Ishikawa (cell line): ENCODE measurements at regions not wholly inside any gene's neighbourhood (a gene's known extent, or its start where the extent isn't known, plus 50 kb on each side); places are given as distances from the start of the nearest gene placed in this dataset.

Experiments used
- CEBPB ChIP-seq: IDR thresholded peaks from 2 replicates; pipeline ENCODE4 v1.6.1; 2012
- CREB1 ChIP-seq: IDR thresholded peaks from 2 replicates; pipeline ENCODE4 v1.6.1; 2012; ENCODE audit warnings: low read depth
- EGR1 ChIP-seq: IDR thresholded peaks from 2 replicates; pipeline ENCODE4 v1.6.1; 2012
- EP300 ChIP-seq: IDR thresholded peaks from 2 replicates; pipeline ENCODE4 v1.6.1; 2012; ENCODE audit warnings: borderline replicate concordance
- FOXM1 ChIP-seq: IDR thresholded peaks from 2 replicates; pipeline ENCODE4 v1.6.1; 2012; ENCODE audit warnings: low read depth, borderline replicate concordance
- NFIC ChIP-seq: IDR thresholded peaks from 2 replicates; pipeline ENCODE4 v1.6.1; 2012
- RAD21 ChIP-seq: IDR thresholded peaks from 2 replicates; pipeline ENCODE4 v1.6.1; 2012; ENCODE audit warnings: low read depth
- TAF1 ChIP-seq: IDR thresholded peaks from 2 replicates; pipeline ENCODE4 v1.6.1; 2012; ENCODE audit warnings: low read depth, mild to moderate bottlenecking
- TCF12 ChIP-seq: IDR thresholded peaks from 2 replicates; pipeline ENCODE4 v1.6.1; 2012; ENCODE audit warnings: low read depth
- TEAD4 ChIP-seq: IDR thresholded peaks from 2 replicates; pipeline ENCODE4 v1.6.1; 2012
- YY1 ChIP-seq: IDR thresholded peaks from 2 replicates; pipeline ENCODE4 v1.6.1; 2012; ENCODE audit warnings: low read depth
- ZBTB7A ChIP-seq: IDR thresholded peaks from 2 replicates; pipeline ENCODE4 v1.6.1; 2012; ENCODE audit warnings: low read depth
- TF ChIP-seq, protein P1 (sequence below): IDR thresholded peaks from 2 replicates; pipeline ENCODE4 v1.6.1; 2012
- TF ChIP-seq, protein P2 (sequence below): IDR thresholded peaks from 2 replicates; pipeline ENCODE4 v1.6.1; 2012; ENCODE audit warnings: low read depth, mild to moderate bottlenecking
- TF ChIP-seq, protein P3 (sequence below): IDR thresholded peaks from 2 replicates; pipeline ENCODE4 v1.6.1; 2012

DNA sequence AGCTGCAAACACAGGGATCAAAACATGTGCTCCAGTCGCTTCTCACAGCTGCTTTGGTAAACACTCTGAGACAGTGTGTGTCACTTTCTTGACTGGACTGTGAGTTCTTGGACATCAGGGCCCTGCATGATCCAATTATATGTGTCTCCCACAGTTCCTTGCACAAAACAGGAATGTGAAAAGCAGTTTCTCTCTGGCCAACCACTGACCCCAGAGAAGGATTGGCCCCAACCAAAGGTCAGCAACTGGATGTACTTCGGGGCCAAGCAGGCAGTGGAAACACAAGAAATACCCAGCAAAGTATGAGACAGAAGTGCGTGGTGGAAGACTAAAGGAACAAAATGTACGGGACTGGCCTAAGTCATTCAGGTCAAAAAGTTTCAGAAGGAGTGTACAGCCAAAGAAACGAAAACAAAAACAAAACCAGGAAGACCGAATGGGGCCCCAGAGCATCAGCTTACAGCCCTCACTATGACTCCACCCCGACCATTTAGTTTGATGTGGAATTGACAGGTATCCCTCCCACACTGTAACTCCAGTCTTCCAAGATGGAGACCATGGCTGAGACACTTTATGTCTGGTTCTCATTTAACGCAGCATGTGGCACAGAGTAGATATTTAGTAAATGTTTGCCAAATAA, 76.7 kb upstream of the LPP start:
- TF ChIP-seq EGR1 (no peak), YY1 (no peak), TAF1 (no peak), RAD21 (no peak), FOXM1 (no peak), NFIC (no peak), ZBTB7A (no peak), EP300 (no peak), TEAD4 (no peak), CEBPB (no peak), TCF12 (no peak)
- TF ChIP-seq, protein P1, sequence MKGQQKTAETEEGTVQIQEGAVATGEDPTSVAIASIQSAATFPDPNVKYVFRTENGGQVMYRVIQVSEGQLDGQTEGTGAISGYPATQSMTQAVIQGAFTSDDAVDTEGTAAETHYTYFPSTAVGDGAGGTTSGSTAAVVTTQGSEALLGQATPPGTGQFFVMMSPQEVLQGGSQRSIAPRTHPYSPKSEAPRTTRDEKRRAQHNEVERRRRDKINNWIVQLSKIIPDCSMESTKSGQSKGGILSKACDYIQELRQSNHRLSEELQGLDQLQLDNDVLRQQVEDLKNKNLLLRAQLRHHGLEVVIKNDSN = no peak

DNA sequence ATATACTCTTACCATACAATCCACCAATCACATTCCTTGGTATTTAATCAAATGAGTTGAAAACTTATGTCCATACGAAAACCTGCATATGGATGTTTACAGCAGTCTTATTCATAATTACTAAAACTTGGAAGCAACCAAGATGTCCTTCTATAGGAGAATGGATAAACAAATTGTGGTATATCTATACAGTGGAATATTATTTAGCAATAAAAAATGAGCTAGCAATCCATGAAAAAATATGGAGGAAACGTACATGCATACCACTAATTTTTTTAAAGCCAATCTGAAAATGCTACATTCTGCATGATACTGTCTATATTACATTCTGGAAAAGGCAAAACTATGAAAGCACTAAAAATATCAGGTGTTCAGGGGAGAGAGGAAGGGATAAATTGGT, 73.9 kb upstream of the LPP start:
- TF ChIP-seq, protein P1 = no peak
- TF ChIP-seq YY1 (no peak), CEBPB (no peak), ZBTB7A (no peak), EP300 (no peak), TAF1 (no peak), FOXM1 (no peak)

DNA sequence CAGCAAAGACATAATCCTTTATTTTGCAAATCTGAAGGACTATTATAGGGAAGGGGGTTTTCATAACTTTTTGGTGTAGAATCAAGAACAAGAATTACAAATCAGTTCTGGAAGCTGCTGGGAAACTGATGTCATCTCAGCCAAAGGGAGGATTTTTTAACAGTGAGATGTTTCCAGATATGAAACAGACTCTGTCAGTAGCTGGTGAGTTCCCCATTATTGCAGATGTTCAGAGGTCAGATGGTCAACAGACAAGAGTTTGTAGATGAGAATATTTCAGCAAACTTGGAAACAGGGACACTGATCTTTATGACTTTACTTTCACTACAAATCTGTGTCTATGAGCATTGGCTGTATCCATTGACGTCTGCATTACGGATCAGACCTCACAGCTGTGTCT, 71.9 kb upstream of the LPP start:
- TF ChIP-seq NFIC = no peak
- TF ChIP-seq, protein P1 = no peak
- no peak for TF ChIP-seq ZBTB7A
- TF ChIP-seq, protein P2, sequence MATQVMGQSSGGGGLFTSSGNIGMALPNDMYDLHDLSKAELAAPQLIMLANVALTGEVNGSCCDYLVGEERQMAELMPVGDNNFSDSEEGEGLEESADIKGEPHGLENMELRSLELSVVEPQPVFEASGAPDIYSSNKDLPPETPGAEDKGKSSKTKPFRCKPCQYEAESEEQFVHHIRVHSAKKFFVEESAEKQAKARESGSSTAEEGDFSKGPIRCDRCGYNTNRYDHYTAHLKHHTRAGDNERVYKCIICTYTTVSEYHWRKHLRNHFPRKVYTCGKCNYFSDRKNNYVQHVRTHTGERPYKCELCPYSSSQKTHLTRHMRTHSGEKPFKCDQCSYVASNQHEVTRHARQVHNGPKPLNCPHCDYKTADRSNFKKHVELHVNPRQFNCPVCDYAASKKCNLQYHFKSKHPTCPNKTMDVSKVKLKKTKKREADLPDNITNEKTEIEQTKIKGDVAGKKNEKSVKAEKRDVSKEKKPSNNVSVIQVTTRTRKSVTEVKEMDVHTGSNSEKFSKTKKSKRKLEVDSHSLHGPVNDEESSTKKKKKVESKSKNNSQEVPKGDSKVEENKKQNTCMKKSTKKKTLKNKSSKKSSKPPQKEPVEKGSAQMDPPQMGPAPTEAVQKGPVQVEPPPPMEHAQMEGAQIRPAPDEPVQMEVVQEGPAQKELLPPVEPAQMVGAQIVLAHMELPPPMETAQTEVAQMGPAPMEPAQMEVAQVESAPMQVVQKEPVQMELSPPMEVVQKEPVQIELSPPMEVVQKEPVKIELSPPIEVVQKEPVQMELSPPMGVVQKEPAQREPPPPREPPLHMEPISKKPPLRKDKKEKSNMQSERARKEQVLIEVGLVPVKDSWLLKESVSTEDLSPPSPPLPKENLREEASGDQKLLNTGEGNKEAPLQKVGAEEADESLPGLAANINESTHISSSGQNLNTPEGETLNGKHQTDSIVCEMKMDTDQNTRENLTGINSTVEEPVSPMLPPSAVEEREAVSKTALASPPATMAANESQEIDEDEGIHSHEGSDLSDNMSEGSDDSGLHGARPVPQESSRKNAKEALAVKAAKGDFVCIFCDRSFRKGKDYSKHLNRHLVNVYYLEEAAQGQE = no peak
- no peak for TF ChIP-seq RAD21
- TF ChIP-seq YY1 = no peak
- TF ChIP-seq TEAD4 = no peak
- TF ChIP-seq, protein P3, sequence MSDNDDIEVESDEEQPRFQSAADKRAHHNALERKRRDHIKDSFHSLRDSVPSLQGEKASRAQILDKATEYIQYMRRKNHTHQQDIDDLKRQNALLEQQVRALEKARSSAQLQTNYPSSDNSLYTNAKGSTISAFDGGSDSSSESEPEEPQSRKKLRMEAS = no peak
- no peak for TF ChIP-seq CREB1
- TF ChIP-seq TCF12 = no peak
- no peak for TF ChIP-seq TAF1

DNA sequence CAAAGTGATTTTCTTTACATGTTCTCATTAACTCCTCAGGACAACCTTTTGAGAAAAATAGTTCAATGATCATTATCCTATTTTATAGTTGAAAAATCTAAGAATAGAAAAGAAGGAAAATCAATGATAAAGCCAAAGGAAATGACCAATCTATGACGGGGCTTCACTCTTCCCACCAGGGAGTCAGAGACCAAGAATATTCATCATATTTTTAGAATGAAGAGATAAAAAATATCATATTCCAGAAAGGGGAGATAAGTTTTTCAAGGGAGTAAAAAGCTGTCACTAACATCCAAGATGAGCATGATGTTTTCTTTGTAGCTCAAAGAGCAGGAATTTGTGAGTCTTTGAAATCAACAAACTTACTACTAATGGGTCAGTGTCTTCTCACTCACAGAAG, 71.5 kb upstream of the LPP start:
- TF ChIP-seq, protein P1 = no peak
- TF ChIP-seq RAD21 (no peak), FOXM1 (no peak), CREB1 (no peak), EGR1 (no peak), TAF1 (no peak), EP300 (no peak), TCF12 (no peak), NFIC (no peak)

DNA sequence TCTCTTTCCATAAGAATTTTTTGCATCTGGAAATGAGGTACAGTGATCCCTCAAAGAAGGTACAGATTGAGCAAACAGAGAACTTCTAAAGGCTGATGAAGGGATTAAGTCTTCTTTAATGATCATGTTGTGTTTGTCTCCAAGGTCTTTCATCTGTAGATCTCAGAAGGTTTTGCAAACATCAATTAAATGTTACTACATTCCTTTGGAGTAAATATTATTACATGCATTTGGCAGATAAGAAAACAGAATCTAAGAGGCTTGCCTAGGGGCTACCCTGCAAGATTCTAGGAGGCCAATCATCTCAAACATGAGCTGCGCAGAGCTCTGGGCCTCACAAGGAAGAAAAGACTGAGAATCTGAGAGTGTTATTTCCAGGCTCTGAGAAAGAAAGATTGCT, 70.9 kb upstream of the LPP start:
- no peak for TF ChIP-seq ZBTB7A
- TF ChIP-seq, protein P2 = no peak
